PFSK-1 (cell line): ENCODE measurements at regions not wholly inside any gene's neighbourhood (a gene's known extent, or its start where the extent isn't known, plus 50 kb on each side); places are given as distances from the start of the nearest gene placed in this dataset.

ENCODE experiments used
- FOXP2 ChIP-seq: optimal IDR thresholded peaks from 2 replicates; pipeline ENCODE3; 2011; ENCODE audit warnings: borderline replicate concordance, control low read depth, inconsistent platforms; ENCODE audit not compliant: insufficient read depth; ENCODE audit errors: extremely low read length, extremely low read depth
- POLR2AphosphoS5 ChIP-seq: IDR thresholded peaks from 2 replicates; pipeline ENCODE4 v1.6.1; 2012; ENCODE audit warnings: low read depth, mild to moderate bottlenecking, control low read depth, low read length, moderate library complexity
- REST ChIP-seq, 2 experiments: IDR thresholded peaks; 2 replicates each; pipeline versions ENCODE4 v1.6.1 to v1.8.0; 2011 to 2012; ENCODE audit warnings: low read depth in 2 of 2, low read length in 2 of 2, control low read depth in 1 of 2, inconsistent platforms in 1 of 2, mild to moderate bottlenecking in 1 of 2, moderate library complexity in 1 of 2; ENCODE audit not compliant: insufficient read depth in 1 of 2
- SIN3A ChIP-seq: IDR thresholded peaks from 2 replicates; pipeline ENCODE4 v1.6.1; 2012; ENCODE audit warnings: mild to moderate bottlenecking, low read length, moderate library complexity, borderline replicate concordance; ENCODE audit not compliant: insufficient read depth
- TAF1 ChIP-seq: IDR thresholded peaks from 2 replicates; pipeline ENCODE4 v1.6.1; 2012; ENCODE audit warnings: low read length, control low read depth, borderline replicate concordance; ENCODE audit not compliant: insufficient read depth

GRCh38 chr21:20329636-20330035 lies 668.6 kb upstream of the NCAM2 start:
- TF ChIP-seq TAF1 (no peak), SIN3A (no peak), REST (IDR thresholded peaks at IDR 0.05; ENCODE audit: insufficient read depth in 1 of 2, low read depth in 2 of 2, low read length in 2 of 2) (no peak), POLR2AphosphoS5 (no peak), FOXP2 (no peak)
